ENCODE measurements at regions not wholly inside any gene's neighbourhood (a gene's known extent, or its start where the extent isn't known, plus 50 kb on each side); places are given as distances from the start of the nearest gene placed in this dataset.
"Not testable (repeated sequence)": the region's sequence is repeated elsewhere in the genome, so short reads cannot be mapped to it uniquely, and the experiment has no call there.

GRCh38 chr5:82538339-82539034 is 260.3 kb upstream of the RPS23 start:
- TF ChIP-seq, protein P1, sequence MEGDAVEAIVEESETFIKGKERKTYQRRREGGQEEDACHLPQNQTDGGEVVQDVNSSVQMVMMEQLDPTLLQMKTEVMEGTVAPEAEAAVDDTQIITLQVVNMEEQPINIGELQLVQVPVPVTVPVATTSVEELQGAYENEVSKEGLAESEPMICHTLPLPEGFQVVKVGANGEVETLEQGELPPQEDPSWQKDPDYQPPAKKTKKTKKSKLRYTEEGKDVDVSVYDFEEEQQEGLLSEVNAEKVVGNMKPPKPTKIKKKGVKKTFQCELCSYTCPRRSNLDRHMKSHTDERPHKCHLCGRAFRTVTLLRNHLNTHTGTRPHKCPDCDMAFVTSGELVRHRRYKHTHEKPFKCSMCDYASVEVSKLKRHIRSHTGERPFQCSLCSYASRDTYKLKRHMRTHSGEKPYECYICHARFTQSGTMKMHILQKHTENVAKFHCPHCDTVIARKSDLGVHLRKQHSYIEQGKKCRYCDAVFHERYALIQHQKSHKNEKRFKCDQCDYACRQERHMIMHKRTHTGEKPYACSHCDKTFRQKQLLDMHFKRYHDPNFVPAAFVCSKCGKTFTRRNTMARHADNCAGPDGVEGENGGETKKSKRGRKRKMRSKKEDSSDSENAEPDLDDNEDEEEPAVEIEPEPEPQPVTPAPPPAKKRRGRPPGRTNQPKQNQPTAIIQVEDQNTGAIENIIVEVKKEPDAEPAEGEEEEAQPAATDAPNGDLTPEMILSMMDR (IDR thresholded peaks at IDR 0.05), result no peak
- H3K27ac Mint-ChIP-seq (ENCODE audit: unreplicated experiment), result no peak overlapping the region
- DNase-seq (ENCODE audit: low spot score), result no peak
- H3K4me1 Mint-ChIP-seq (ENCODE audit: low read depth), result peaks cover 8% of the 10 kb centered on the region
- no peaks in the 10 kb centered on the region for H3K27me3 Mint-ChIP-seq (ENCODE audit: low read depth)
- no peaks in the 10 kb centered on the region for H3K36me3 Mint-ChIP-seq (ENCODE audit: low read depth)
- H3K4me3 Mint-ChIP-seq (ENCODE audit: unreplicated experiment), result no peak overlapping the region
- H3K9me3 Mint-ChIP-seq (ENCODE audit: low read depth), result peaks cover 7% of the 10 kb centered on the region

GRCh38 chr5:82537687-82538306 is 259.6 kb upstream of the RPS23 start:
- Mint-ChIP-seq H3K36me3 (ENCODE audit: low read depth) (no peaks in the 10 kb centered on the region), H3K4me1 (ENCODE audit: low read depth) (peaks cover 8% of the 10 kb centered on the region)

DNA sequence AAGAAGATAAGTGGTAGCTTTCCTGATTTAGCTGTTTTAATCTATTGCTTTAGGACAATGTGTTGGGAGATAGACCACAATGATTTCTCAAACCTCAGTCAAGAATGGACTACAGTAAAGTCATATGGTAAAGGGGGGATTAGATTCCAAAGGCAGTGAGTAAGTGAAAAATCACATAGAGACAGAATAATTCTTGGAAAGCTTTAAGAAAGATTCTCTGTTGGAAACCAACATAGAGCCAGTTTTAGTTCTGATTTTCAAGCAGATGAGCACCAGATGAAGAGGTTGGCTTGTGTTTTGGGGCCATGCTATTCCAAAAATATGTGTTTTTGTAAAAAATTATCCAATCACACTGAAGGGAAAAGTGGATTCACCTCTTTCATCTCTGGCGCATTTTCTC is 256.8 kb upstream of the RPS23 start:
- Mint-ChIP-seq H3K27ac (ENCODE audit: unreplicated experiment) (no peak overlapping the region), H3K4me3 (ENCODE audit: unreplicated experiment) (no peak overlapping the region), H3K36me3 (ENCODE audit: low read depth) (no peaks in the 10 kb centered on the region), H3K9me3 (ENCODE audit: low read depth) (peaks cover 15% of the 10 kb centered on the region), H3K4me1 (ENCODE audit: low read depth) (peaks cover 8% of the 10 kb centered on the region), H3K27me3 (ENCODE audit: low read depth) (no peaks in the 10 kb centered on the region)
- TF ChIP-seq, protein P1 (IDR thresholded peaks at IDR 0.05), result no peak
- DNase-seq (ENCODE audit: low spot score), result no peak

More at GRCh38 chr5:82537687-82538306, 259.6 kb upstream of the RPS23 start:
- no peak for DNase-seq (ENCODE audit: low spot score)
- Mint-ChIP-seq H3K27ac (ENCODE audit: unreplicated experiment) (no peak overlapping the region), H3K9me3 (ENCODE audit: low read depth) (peaks cover 10% of the 10 kb centered on the region), H3K27me3 (ENCODE audit: low read depth) (no peaks in the 10 kb centered on the region), H3K4me3 (ENCODE audit: unreplicated experiment) (no peak overlapping the region)
- TF ChIP-seq, protein P1 (IDR thresholded peaks at IDR 0.05), result no peak

GRCh38 chr5:82532075-82532474 is 253.9 kb upstream of the RPS23 start:
- DNase-seq (ENCODE audit: low spot score); H3K36me3 Mint-ChIP-seq (ENCODE audit: low read depth); H3K4me3 Mint-ChIP-seq (ENCODE audit: unreplicated experiment); H3K4me1 Mint-ChIP-seq (ENCODE audit: low read depth); H3K27me3 Mint-ChIP-seq (ENCODE audit: low read depth); H3K27ac Mint-ChIP-seq (ENCODE audit: unreplicated experiment): not testable (repeated sequence)
- peaks cover 18% of the 10 kb centered on the region for H3K9me3 Mint-ChIP-seq (ENCODE audit: low read depth)

GRCh38 chr5:82526540-82526939 is 248.4 kb upstream of the RPS23 start:
- no peak overlapping the region for H3K27ac Mint-ChIP-seq (ENCODE audit: unreplicated experiment)

More at GRCh38 chr5:82526540-82526939, 248.4 kb upstream of the RPS23 start:
- H3K9me3 Mint-ChIP-seq (ENCODE audit: low read depth), result peaks cover 3% of the 10 kb centered on the region
- H3K4me1 Mint-ChIP-seq (ENCODE audit: low read depth), result no peaks in the 10 kb centered on the region
- no peak overlapping the region for H3K4me3 Mint-ChIP-seq (ENCODE audit: unreplicated experiment)
- H3K36me3 Mint-ChIP-seq (ENCODE audit: low read depth), result no peaks in the 10 kb centered on the region
- no peak for DNase-seq (ENCODE audit: low spot score)
- H3K27me3 Mint-ChIP-seq (ENCODE audit: low read depth), result no peaks in the 10 kb centered on the region
- TF ChIP-seq, protein P1 (IDR thresholded peaks at IDR 0.05), result no peak

Data from chondrocyte (in vitro differentiated cells).